ENCODE measurements at regions not wholly inside any gene's neighbourhood (a gene's known extent, or its start where the extent isn't known, plus 50 kb on each side); places are given as distances from the start of the nearest gene placed in this dataset.
A peak's percentile ranks its signal among the peaks of the same experiment; 100 is the strongest.

GRCh38 chr15:98476559-98476958 is 171.8 kb upstream of the IGF1R start:
- no peak for DNase-seq

GRCh38 chr15:98480844-98481243 is 167.5 kb upstream of the IGF1R start:
- no peak for DNase-seq

- no peak for DNase-seq
These were observed 164.7 kb upstream of the IGF1R start for GRCh38 chr15:98483575-98484130.

GRCh38 chr15:98484914-98485313 is 163.4 kb upstream of the IGF1R start:
- DNase-seq: no peak

GRCh38 chr15:98485451-98485850 is 162.9 kb upstream of the IGF1R start:
- DNase-seq: no peak

GRCh38 chr15:98493966-98494511 is 154.3 kb upstream of the IGF1R start:
- DNase-seq: no peak

GRCh38 chr15:98501192-98501591 is 147.1 kb upstream of the IGF1R start:
- DNase-seq: no peak

GRCh38 chr15:98501632-98502031 is 146.7 kb upstream of the IGF1R start:
- no peak for DNase-seq

- DNase-seq: peak; percentile 16 to 39 (median 22)
These were observed 144.4 kb upstream of the IGF1R start for GRCh38 chr15:98503970-98504369.

GRCh38 chr15:98504998-98505397 is 143.3 kb upstream of the IGF1R start:
- no peak for DNase-seq

- no peak for DNase-seq
These were observed 142.7 kb upstream of the IGF1R start for GRCh38 chr15:98505611-98506031.

- no peak for DNase-seq
These were observed 142.2 kb upstream of the IGF1R start for GRCh38 chr15:98506172-98506571.

GRCh38 chr15:98506711-98507110 is 141.6 kb upstream of the IGF1R start:
- DNase-seq: no peak

GRCh38 chr15:98513428-98513986 is 134.8 kb upstream of the IGF1R start:
- DNase-seq: no peak

- DNase-seq: no peak
These were observed 134.2 kb upstream of the IGF1R start for GRCh38 chr15:98514034-98514622.

- DNase-seq: peak; percentile 82 to 90 (median 88)
These were observed 129.3 kb upstream of the IGF1R start for GRCh38 chr15:98518823-98519561.

- DNase-seq: no peak
These were observed 128.4 kb upstream of the IGF1R start for GRCh38 chr15:98519767-98520550.

GRCh38 chr15:98522127-98522526 is 126.2 kb upstream of the IGF1R start:
- no peak for DNase-seq

GRCh38 chr15:98523912-98524662 is 124.3 kb upstream of the IGF1R start:
- DNase-seq: no peak

GRCh38 chr15:98524838-98525660 is 123.3 kb upstream of the IGF1R start:
- no peak for DNase-seq

- no peak for DNase-seq
These were observed 122.7 kb upstream of the IGF1R start for GRCh38 chr15:98525661-98526001.
